C1 segment of cervical spinal cord (tissue), 14 donors: ENCODE measurements at regions not wholly inside any gene's neighbourhood (a gene's known extent, or its start where the extent isn't known, plus 50 kb on each side); places are given as distances from the start of the nearest gene placed in this dataset.
"Not testable (repeated sequence)": the region's sequence is repeated elsewhere in the genome, so short reads cannot be mapped to it uniquely, and the experiment has no call there.

Experiments
- DNase-seq, 14 donors: peaks; one replicate each; lab custom pipeline; 2025; lab: John Stamatoyannopoulos, UW

GRCh38 chr6:166253778-166254204, 54.4 kb downstream of the PRR18 start:
- peak in 1 of 14 donors; percentile 38 for DNase-seq

- no peak for DNase-seq
Observed at GRCh38 chr6:166253281-166253681, 54.9 kb downstream of the PRR18 start.

- no peak for DNase-seq
Observed at GRCh38 chr6:166252601-166253000, 55.6 kb downstream of the PRR18 start.

GRCh38 chr6:166251655-166252054, 56.5 kb downstream of the PRR18 start:
- DNase-seq = no peak

- no peak for DNase-seq
Observed at GRCh38 chr6:166251211-166251610, 57.0 kb downstream of the PRR18 start.

- DNase-seq = not testable (repeated sequence)
Observed at GRCh38 chr6:166249061-166249785, 59.0 kb downstream of the PRR18 start.

GRCh38 chr6:166245148-166245547, 63.0 kb downstream of the PRR18 start:
- no peak for DNase-seq

GRCh38 chr6:166244353-166245045, 63.7 kb downstream of the PRR18 start:
- DNase-seq = no peak

GRCh38 chr6:166242888-166243287, 65.3 kb downstream of the PRR18 start:
- DNase-seq = no peak

GRCh38 chr6:166241974-166242373, 66.2 kb downstream of the PRR18 start:
- DNase-seq = no peak

GRCh38 chr6:166240889-166241288, 67.3 kb downstream of the PRR18 start:
- DNase-seq = no peak

GRCh38 chr6:166237617-166238016, 70.0 kb upstream of the TBXT start:
- no peak for DNase-seq

GRCh38 chr6:166236596-166236995, 68.9 kb upstream of the TBXT start:
- DNase-seq = no peak

- DNase-seq = no peak
Observed at GRCh38 chr6:166235666-166236292, 68.1 kb upstream of the TBXT start.

GRCh38 chr6:166231181-166231580, 63.5 kb upstream of the TBXT start:
- not testable (repeated sequence) for DNase-seq

GRCh38 chr6:166228839-166229528, 61.3 kb upstream of the TBXT start:
- DNase-seq = no peak

GRCh38 chr6:166228425-166228824, 60.8 kb upstream of the TBXT start:
- DNase-seq = no peak

- DNase-seq = no peak
Observed at GRCh38 chr6:166223079-166223478, 55.4 kb upstream of the TBXT start.

- DNase-seq = no peak
Observed at GRCh38 chr6:166222631-166223030, 55.0 kb upstream of the TBXT start.

- DNase-seq = no peak
Observed at GRCh38 chr6:166221636-166222035, 54.0 kb upstream of the TBXT start.

GRCh38 chr6:166221040-166221439, 53.4 kb upstream of the TBXT start:
- DNase-seq = no peak
